ENCODE measurements at regions not wholly inside any gene's neighbourhood (a gene's known extent, or its start where the extent isn't known, plus 50 kb on each side); places are given as distances from the start of the nearest gene placed in this dataset.

- no peak overlapping the region for H3K4me3 Mint-ChIP-seq (ENCODE audit: unreplicated experiment)
- H3K27me3 Mint-ChIP-seq (ENCODE audit: insufficient read depth, unreplicated experiment), result peaks cover 21% of the 10 kb centered on the region
- DNase-seq (ENCODE audit: unreplicated experiment), result no peak
- no peaks in the 10 kb centered on the region for H3K4me1 Mint-ChIP-seq (ENCODE audit: insufficient read depth, unreplicated experiment)
- no peaks in the 10 kb centered on the region for H3K9me3 Mint-ChIP-seq (ENCODE audit: unreplicated experiment)
- H3K27ac Mint-ChIP-seq (ENCODE audit: low read depth, unreplicated experiment), result no peak overlapping the region
- POLR2A ChIA-PET, result no interaction called here
- BruUV-seq (replicated peaks), result no TSS peak
- no peaks in the 10 kb centered on the region for H3K36me3 Mint-ChIP-seq (ENCODE audit: insufficient read depth, unreplicated experiment)
- no peak for TF ChIP-seq CTCF (IDR thresholded peaks at IDR 0.05; ENCODE audit: unreplicated experiment)
- intact Hi-C loops (cut with micrococcal nuclease), result no loop called here
- CTCF ChIA-PET, result no interaction called here
Observed at GRCh38 chr5:2514484-2514883, 237.0 kb downstream of the IRX2 start.

GRCh38 chr5:2511706-2512105 lies 239.8 kb downstream of the IRX2 start:
- peaks cover 12% of the 10 kb centered on the region for H3K27me3 Mint-ChIP-seq (ENCODE audit: insufficient read depth, unreplicated experiment)
- no peaks in the 10 kb centered on the region for H3K4me1 Mint-ChIP-seq (ENCODE audit: insufficient read depth, unreplicated experiment)
- intact Hi-C loops (cut with micrococcal nuclease), result no loop called here
- no peak overlapping the region for H3K27ac Mint-ChIP-seq (ENCODE audit: low read depth, unreplicated experiment)
- no peak for TF ChIP-seq CTCF (IDR thresholded peaks at IDR 0.05; ENCODE audit: unreplicated experiment)
- ChIA-PET POLR2A (no interaction called here), CTCF (interaction anchor here (0.6 kb wide), 1 partner anchor 109 kb away, joined by 3 read pairs; no protein-coding TSS in a partner anchor)
- no TSS peak for BruUV-seq (replicated peaks)
- no peak for DNase-seq (ENCODE audit: unreplicated experiment)
- H3K4me3 Mint-ChIP-seq (ENCODE audit: unreplicated experiment), result no peak overlapping the region
- H3K9me3 Mint-ChIP-seq (ENCODE audit: unreplicated experiment), result no peaks in the 10 kb centered on the region
- H3K36me3 Mint-ChIP-seq (ENCODE audit: insufficient read depth, unreplicated experiment), result no peaks in the 10 kb centered on the region

- no peak for DNase-seq (ENCODE audit: unreplicated experiment)
- no peaks in the 10 kb centered on the region for H3K9me3 Mint-ChIP-seq (ENCODE audit: unreplicated experiment)
- H3K4me1 Mint-ChIP-seq (ENCODE audit: insufficient read depth, unreplicated experiment), result no peaks in the 10 kb centered on the region
- BruUV-seq (replicated peaks), result no TSS peak
- no peak for TF ChIP-seq CTCF (IDR thresholded peaks at IDR 0.05; ENCODE audit: unreplicated experiment)
- no peak overlapping the region for H3K27ac Mint-ChIP-seq (ENCODE audit: low read depth, unreplicated experiment)
- CTCF ChIA-PET, result no interaction called here
- no peaks in the 10 kb centered on the region for H3K36me3 Mint-ChIP-seq (ENCODE audit: insufficient read depth, unreplicated experiment)
- H3K27me3 Mint-ChIP-seq (ENCODE audit: insufficient read depth, unreplicated experiment), result peaks cover 6% of the 10 kb centered on the region
- POLR2A ChIA-PET, result no interaction called here
- H3K4me3 Mint-ChIP-seq (ENCODE audit: unreplicated experiment), result no peak overlapping the region
- intact Hi-C loops (cut with micrococcal nuclease), result no loop called here
Observed at GRCh38 chr5:2511126-2511525, 240.4 kb downstream of the IRX2 start.

GRCh38 chr5:2509527-2509926 lies 241.9 kb downstream of the IRX2 start:
- Mint-ChIP-seq H3K9me3 (ENCODE audit: unreplicated experiment) (no peaks in the 10 kb centered on the region), H3K27me3 (ENCODE audit: insufficient read depth, unreplicated experiment) (no peaks in the 10 kb centered on the region), H3K4me3 (ENCODE audit: unreplicated experiment) (no peak overlapping the region), H3K27ac (ENCODE audit: low read depth, unreplicated experiment) (no peak overlapping the region), H3K4me1 (ENCODE audit: insufficient read depth, unreplicated experiment) (no peaks in the 10 kb centered on the region), H3K36me3 (ENCODE audit: insufficient read depth, unreplicated experiment) (no peaks in the 10 kb centered on the region)
- CTCF ChIA-PET, result interaction anchor here (0.6 kb wide), 1 partner anchor 1841 kb away, joined by 3 read pairs; no protein-coding TSS in a partner anchor
- POLR2A ChIA-PET, result no interaction called here
- no peak for DNase-seq (ENCODE audit: unreplicated experiment)
- intact Hi-C loops (cut with micrococcal nuclease), result no loop called here
- BruUV-seq (replicated peaks), result no TSS peak
- no peak for TF ChIP-seq CTCF (IDR thresholded peaks at IDR 0.05; ENCODE audit: unreplicated experiment)

All from MCF 10A (cell line).